KG1 (cell line): ENCODE measurements at regions not wholly inside any gene's neighbourhood (a gene's known extent, or its start where the extent isn't known, plus 50 kb on each side); places are given as distances from the start of the nearest gene placed in this dataset.

Experiments used
- DNase-seq: peaks from one replicate; lab custom pipeline; 2025; lab: John Stamatoyannopoulos, UW

DNA sequence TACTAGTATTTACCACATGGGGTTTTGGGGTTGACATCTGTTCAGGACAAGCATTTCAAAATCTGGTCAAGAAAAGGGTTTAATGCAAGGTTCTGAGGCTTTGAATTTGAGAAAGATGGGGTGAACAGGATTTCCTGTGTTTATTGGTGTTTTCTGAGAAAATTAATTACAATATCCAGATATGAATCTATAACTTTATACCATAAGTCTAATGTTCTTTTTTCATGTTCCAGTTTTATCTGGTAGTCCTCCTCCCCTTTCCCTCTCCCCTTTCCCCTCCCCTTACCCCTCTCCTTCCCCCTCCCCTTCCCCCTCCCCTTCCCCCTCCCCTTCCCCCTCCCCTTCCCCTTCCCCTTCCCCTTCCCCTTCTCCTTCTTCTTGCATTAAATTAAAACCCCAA, 1518.2 kb upstream of the TMEFF2 start:
- no peak for DNase-seq

DNA sequence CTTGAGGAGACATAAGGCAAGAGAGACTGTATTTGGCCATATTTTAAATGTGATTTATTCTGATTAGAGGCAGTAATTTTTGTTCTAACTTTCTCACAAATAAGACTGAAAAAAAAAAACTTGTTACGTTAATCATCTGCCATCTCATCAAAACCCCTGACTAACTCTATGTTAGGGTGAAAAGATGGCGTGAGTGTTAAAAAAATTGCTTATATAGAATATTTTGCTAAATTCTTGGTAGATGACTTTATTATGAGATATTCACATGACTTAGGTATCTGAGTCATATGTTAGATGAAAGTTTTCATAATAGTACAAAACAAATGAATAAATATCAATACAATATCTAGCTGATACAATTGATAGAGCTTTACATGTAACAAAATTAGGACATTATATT, 1508.7 kb upstream of the TMEFF2 start:
- DNase-seq: no peak

DNA sequence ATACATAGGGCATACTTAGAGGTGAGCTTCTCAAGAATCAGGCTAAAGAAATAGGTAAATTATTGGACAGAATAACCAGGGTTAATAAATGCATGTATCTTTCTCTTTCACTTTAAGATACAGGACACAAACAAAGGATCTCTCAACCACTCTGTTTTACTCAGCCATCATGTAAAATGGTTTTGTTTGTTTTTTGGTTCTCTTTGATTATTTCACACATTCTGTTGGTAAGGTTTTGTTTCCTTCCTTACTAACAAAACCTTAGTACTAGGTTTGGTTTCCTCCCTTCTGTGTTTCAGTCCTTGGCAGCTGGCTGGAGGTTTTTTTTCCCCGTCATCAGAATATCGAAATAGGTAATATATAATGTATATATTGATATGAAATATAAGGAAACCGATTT, 1506.8 kb upstream of the TMEFF2 start:
- DNase-seq: no peak

DNA sequence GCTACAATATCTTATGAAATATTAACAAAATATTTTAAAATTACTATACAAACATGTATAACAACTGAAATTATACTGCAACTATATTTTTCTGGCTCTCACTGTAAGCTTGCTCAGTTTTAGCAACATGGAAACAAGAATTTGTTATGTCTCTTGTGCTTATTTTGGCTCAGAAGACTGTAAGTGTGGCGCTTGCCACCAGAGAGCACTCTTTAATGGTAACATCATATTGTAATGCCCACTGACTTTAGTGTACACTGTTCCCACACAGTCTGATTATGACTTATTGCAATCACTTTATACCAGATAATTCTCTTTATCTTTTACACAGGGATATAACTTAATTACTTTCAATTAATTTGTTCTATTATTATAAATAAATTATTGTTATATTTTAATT, 1500.6 kb upstream of the TMEFF2 start:
- DNase-seq: peak; percentile 7

DNA sequence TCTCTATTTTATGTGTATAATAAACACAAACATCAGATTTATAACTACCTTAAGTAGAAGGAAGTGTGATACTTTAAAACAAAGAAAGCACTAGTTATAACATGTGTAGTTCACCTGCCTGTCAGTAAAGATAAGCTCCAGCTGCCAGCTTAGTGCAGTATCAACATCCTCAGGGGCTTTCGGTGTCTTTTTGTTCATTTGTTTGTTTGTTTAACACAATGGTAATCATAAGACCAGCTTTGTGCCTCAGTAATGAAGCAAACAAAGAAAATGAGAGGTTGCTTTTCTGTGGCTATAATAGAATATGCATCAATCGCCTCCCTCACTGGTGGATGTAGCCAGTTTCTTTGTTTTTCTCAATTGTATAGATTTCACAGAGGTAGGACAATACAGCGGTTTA, 1499.0 kb upstream of the TMEFF2 start:
- no peak for DNase-seq

DNA sequence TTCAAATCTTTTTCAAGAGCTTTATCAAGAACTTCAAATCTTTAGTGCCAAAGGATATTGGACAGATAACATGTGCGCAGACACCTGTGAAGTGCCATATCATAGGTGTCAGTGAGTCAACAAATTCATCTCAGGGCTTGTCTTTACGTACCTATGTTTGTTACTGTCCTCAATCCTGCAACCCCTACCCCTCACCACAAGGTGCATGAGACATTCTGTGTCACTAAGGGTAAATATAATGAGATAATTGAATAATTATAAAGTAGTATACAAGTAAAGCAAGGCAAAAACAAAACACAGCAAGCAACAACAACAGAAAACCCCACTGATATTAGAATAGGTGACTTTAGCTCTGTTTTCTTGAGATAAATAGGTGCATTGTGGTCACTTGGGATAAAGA, 1495.8 kb upstream of the TMEFF2 start:
- no peak for DNase-seq

DNA sequence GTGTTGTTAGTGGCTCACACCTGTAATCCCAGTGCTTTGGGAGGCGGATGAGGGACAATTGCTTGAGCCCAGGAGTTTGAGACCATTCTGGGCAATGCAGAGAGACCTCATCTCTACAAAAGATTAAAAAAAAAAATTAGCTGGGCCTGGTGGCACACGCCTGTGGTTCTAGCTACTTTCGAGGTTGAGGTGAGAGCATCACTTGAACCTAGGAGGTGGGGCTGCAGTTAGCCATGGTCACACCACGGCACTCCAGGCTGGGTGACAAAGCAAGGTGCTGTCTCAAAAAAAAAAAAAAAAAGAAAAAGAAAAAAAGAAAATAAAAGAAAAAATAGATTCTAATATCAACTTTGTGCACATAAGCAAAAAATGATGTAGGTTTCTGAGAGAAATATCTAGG, 1492.5 kb upstream of the TMEFF2 start:
- DNase-seq: no peak

DNA sequence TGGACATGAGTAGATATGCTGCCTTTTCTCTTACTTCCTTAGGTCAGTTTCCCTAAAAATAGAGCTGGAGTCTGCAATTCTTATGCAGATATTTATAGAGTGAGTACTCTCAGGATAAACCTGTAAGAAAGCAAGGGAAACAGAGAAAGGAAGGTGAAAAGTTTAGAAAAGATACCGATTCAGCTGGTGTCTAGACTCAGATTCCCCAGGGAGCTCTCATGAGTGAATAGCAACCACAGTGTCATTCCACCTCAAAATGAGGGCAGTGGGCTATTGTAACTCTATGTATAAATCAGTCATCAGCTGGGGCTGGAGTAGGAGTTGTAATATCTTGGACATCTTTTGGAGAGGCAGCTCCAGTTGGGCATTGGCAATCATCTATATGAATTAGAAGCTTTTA, 1485.1 kb upstream of the TMEFF2 start:
- no peak for DNase-seq

DNA sequence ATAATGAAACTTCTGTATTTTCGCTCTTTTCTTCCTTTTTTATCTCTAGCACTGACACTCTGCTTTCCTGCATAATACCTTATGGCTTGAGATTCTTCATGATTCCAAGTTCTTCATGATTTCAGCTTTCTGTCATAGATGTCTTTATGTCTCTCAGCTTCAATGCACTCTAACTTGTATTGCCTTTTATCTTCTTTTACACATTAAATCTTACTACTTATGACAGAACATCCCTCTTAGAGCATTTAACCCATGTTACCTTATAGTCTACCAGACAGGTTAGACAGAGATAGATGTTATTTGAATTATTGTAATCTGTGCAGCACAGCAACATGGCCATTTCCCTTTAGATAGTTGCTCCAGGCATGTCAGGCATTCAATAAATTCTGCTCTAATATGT, 1475.7 kb upstream of the TMEFF2 start:
- DNase-seq: no peak

DNA sequence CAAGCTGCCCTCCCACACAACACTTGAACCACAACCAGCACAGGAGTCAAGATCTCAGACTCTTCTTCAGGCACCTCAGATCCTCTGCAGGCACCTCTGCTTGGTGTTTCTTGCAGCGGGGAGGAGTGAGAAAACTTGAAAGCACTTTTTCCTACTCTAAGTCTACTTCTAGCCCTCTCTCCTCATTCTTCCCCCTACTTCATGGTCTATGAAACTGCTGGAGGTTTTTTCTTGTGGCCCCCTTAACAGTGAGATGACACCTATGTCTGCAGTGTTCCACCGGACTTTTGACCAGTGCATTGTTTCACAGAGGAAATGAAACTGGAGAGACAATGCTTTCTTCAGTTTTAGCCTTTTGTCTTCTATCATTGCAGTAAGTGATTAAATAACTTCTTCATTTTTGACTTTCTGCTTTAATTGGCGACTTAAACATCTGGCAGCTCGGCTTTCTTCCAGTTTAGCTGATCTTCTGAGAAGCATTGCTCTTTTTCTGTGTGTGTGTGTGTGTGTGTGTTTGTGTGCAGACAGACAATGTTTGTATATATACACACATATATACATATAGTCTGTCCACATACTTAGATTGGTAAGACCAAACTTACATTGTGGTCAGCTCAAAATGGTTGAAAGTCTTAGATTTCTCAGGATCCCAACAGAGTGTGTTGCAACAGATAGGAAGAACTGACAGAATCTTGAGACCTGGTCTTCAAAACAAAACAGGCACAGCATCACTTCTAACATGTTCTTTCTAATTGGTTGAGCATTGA, 1474.0 kb upstream of the TMEFF2 start:
- no peak for DNase-seq

DNA sequence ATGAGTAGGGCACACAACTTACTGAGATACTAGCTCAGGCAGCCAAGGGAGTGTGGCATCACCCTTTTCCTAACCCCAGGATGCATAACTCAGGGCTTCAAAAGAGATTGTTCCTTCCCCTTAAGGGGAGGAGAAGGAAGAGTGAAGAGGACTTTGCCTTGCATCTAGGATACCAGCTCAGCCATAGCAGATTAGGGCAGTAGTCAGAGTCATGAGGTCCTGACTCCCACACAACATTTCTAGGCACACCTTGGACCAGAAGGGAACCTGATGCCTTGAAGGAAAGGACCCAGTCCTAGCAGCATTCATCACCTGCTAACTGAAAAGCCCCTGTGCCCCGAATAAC, 1433.2 kb upstream of the TMEFF2 start:
- no peak for DNase-seq

DNA sequence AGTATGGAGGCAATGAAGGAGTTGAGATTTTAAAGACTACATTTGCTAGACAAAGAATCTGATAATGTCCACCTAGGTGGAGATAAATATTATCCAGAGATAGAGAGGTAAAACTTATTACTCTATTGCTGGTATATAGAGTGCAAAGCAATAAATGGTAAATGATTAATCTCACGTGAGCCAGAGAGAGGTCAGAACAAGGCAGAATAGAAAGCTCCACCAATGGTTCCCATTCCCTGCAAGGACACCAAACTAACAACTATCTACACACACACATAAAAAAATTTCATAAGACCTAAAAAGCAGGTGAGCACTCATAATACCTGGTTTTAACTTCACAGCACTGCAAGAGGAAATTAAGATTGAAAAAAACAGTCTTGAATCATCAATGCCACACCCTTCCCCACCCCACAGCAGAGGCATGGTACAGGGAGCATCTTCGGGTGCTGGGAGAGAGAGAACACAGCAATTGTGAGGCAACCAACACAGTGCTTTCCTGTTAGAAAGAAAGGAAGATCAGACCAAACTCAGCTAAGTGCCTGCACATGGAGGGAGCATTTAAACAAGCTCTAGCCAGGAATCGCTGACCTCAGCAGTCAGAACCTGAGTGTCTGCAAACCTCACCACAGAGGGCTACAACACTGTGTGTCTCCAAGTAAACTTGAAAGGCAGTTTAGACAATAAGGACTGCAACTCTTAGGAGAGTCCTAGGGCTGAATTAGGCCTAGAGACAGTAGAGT, 1432.6 kb upstream of the TMEFF2 start:
- DNase-seq: no peak

DNA sequence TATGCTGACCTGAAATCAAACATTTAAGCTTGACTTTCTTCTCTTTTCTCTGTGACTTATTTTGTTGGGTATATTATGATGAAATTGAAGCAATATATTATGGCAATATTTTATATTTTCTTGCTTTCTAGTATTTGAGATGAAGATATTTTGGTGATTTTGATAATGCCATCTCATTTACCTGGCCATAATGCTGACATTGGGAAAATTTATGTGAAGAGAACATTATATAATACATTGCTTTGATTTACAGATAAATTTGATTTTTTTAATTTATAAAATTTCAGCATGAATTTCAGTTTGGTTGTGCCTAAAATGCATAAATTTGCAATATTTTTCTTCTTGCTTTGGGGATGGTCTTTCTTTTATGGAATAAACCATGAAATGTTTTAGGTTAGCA, 1413.7 kb upstream of the TMEFF2 start:
- DNase-seq: no peak

DNA sequence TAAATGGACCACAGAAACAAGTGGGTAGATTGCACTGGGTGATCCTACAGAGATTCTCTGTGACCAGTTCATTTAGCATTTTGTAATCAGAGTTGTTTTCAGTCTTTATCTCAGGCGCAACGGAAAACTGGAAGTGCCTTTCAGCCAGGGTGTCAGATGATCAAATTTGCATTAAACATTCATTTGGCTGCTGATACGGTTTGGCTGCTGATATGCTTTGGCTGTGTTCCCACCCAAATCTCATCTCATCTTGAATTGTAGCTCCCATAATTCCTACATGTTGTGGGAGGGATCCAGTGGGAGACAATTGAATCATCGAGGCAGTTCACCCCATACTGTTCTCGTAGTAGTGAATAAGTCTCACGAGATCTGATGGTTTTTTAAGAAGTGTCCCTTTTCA, 1396.1 kb upstream of the TMEFF2 start:
- no peak for DNase-seq

DNA sequence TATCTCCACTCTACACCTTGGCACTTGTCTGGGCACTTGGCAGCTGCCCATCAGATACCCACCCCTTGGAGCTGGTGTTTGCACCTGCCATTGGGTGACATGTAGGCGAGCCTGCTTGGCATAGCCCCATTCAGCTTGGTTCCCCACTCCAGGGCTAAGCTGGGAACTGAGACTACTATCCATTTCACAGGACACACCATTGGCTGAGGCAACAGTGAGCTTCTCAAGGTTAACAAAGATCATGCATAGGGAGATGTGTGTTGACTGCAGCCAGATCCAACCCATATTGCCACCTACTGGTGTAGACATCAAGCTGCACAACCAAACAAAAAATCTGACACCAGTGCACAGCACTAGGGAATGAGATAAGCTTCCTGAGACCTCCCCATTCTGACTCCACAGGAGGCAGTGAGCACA, 1389.8 kb upstream of the TMEFF2 start:
- peak; percentile 24 for DNase-seq

DNA sequence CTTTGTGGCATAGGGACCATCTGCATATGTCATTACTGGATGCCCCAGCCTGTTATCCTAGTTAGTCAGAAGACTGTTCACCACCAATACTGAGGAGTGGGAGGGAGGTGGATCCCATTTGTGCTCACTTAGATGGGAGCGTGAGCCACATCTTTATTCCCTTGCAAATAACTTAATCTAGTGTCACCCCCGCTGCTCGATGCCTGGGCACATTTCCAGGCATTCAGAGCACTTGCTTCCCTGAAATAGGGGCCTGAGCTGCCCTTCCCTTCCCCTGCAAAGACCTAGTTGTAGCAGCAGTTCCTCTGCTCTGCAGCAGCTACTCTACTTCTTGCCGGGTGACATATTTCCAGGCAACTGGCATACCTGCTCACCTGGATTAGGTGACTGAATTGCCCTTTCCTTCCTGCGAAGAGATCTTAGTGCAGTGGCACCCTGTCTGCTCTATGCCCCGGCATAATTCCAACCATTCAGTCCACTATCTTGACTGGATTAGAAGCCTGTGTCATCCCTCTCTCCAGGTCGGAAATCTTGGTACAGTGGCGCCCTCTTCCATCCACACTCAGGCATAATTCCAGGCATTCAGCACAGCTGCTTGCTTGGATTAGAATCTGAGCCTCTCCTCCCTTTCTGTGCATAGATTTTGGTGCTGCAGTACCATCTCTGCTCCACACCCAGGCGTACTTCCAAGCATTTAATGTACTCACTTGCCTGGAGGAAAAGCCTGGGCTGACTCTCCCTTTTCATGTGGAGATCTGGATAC, 1389.1 kb upstream of the TMEFF2 start:
- DNase-seq: no peak

DNA sequence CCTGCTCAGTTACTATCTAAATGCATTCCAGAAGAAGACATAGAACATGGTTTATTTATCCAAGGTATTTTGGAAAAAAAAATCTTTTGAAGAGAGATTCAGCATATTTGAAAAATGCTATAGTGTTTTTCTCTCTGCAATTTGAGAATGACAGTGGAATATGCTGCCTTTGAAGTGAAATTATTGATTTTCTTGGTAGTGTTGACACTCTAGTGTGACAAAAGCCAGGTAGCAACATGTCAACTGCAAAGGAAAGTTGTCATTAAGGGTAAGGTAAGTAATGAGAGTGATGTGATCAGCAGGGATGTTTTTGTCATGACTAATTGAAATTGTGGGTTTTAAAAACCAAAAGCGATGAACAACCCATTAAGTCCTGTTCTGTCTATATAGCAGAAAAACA, 1387.1 kb upstream of the TMEFF2 start:
- no peak for DNase-seq

DNA sequence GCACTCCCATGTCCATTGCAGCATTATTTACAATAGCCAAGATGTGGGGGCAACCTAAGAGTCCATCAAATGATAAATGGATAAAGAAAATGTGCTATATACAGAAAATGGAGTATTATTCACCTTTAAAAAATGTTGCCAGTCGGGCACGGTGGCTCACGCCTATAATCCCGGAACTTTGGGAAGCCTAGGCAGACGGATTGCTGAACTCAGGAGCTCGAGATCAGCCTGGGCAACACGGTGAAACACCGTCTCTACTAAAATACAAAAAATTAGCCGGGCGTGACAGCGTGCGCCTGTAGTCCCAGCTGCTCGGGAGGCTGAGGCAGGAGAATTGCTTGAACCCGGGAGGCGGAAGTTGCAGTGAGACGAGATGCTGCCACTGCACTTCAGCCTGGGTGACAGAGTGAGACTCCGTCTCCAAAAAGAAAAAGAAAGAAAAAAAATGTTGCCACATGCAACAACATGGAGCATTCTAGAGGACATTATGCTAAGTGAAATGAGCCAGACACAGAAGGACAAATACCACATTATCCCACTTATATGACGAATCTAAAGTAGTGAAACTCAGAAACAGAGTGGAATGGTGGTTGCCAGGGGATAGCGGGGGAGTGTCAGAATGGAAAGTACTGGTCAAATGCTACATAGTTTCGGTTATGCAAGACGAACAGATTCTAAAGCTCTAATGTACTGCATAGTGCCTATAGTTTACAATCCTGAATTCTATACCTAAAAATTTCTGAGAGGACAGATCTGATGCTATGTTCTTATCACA, 1385.6 kb upstream of the TMEFF2 start:
- DNase-seq: no peak

DNA sequence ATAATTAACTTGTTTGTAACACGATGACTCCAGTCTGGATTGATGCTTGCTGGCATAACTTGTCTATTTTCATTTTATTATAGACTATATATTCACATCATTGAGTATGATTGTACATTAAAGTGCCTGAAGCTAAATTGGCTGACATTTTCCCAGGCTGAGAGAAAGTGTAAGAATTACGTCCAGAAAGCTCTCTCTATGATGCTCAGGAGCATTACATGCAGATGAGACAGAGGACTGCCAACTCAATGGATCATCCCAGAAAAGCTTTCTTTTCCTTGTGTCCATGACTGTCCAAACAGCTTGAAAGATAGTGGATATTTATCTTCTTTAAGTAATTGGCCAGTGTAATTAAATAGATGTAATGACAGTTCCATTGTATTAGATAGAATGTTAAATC, 1372.2 kb upstream of the TMEFF2 start:
- no peak for DNase-seq

DNA sequence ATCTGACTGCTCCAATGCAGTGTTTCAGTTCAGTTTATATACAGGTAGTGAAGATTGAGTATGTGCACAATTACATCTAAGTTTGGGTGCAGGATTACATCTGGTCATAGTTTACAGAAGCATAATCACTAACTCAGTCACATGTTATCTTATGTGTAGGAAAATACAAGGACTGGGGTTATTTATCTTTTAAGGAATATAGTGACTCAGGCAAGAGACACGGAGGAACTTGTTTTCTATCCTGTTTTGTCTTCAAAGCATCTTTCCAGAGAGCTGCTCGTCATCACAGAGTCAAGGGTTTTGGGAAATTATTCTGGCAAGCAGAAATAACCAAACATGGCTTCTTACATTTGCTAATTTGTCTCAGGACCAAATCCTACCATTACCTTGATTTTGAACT, 1371.5 kb upstream of the TMEFF2 start:
- DNase-seq: no peak

DNA sequence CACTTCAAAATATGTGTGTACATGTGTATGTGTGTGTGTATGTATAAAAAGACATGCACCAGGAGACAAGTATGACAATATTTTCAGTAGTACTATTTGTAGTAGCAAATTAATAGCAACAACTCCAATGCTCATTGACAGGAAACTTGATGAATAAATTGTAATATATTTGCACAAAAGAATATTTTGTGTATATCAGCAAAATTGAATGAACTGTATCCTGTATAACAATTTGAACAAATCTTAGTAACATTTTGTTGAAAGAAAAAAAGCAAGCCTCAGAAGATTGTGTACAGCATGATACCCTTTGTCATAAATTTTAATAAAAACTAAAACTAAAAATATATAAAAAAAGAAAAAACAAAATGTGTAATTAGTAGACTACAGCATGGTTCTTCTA, 1367.3 kb upstream of the TMEFF2 start:
- DNase-seq: no peak

DNA sequence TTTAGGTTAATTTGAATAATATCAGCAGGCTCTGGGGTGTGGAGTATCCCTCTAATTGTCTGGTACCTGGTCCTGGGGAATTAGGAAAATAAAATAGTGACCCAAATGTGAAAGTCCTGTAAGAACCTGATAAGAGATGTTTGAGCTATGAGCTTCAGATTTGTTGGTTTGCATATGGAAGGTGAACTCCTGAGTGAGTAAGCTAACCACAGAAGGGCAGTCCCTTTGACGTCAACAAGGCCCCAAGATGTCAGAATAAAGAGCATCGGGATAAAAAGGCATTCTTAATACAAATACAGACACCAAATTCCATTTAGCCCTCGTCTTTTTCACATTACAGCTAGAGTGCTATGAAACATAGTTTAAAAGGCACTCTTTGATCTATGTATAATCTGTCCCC, 1366.3 kb upstream of the TMEFF2 start:
- DNase-seq: no peak
